NCI-H510A treated with DMSO at 0.1 percent for 48 hours (cell line): ENCODE measurements at regions not wholly inside any gene's neighbourhood (a gene's known extent, or its start where the extent isn't known, plus 50 kb on each side); places are given as distances from the start of the nearest gene placed in this dataset.
A peak's percentile ranks its signal among the peaks of the same experiment; 100 is the strongest.
"Not testable (repeated sequence)": the region's sequence is repeated elsewhere in the genome, so short reads cannot be mapped to it uniquely, and the experiment has no call there.

ENCODE experiments used
- DNase-seq: peaks from one replicate; lab custom pipeline; 2025; lab: John Stamatoyannopoulos, UW

GRCh38 chr6:128736780-128737179 is 146.2 kb upstream of the LAMA2 start:
- DNase-seq, result no peak

GRCh38 chr6:128731249-128732165 is 151.4 kb upstream of the LAMA2 start:
- peak; percentile 21 for DNase-seq

GRCh38 chr6:128727500-128727899 is 155.4 kb upstream of the LAMA2 start:
- DNase-seq, result no peak

GRCh38 chr6:128725271-128726233 is 157.4 kb upstream of the LAMA2 start:
- peak; percentile 2 for DNase-seq

GRCh38 chr6:128724738-128725137 is 158.2 kb upstream of the LAMA2 start:
- DNase-seq, result no peak

- DNase-seq, result no peak
These were observed 159.3 kb upstream of the LAMA2 start for GRCh38 chr6:128723667-128724066.

GRCh38 chr6:128720891-128721290 is 162.0 kb upstream of the LAMA2 start:
- no peak for DNase-seq

GRCh38 chr6:128719786-128720185 is 163.2 kb upstream of the LAMA2 start:
- no peak for DNase-seq

GRCh38 chr6:128713461-128713860 is 169.5 kb upstream of the LAMA2 start:
- DNase-seq, result no peak

- DNase-seq, result no peak
These were observed 170.0 kb upstream of the LAMA2 start for GRCh38 chr6:128712898-128713297.

GRCh38 chr6:128711149-128711548 is 171.8 kb upstream of the LAMA2 start:
- no peak for DNase-seq

GRCh38 chr6:128710315-128710714 is 172.6 kb upstream of the LAMA2 start:
- no peak for DNase-seq

- no peak for DNase-seq
These were observed 178.3 kb upstream of the LAMA2 start for GRCh38 chr6:128704601-128705000.

GRCh38 chr6:128703794-128704193 is 179.1 kb upstream of the LAMA2 start:
- not testable (repeated sequence) for DNase-seq

- DNase-seq, result no peak
These were observed 176.6 kb upstream of the PTPRK start for GRCh38 chr6:128696691-128697689.

- no peak for DNase-seq
These were observed 174.1 kb upstream of the PTPRK start for GRCh38 chr6:128694303-128695009.

GRCh38 chr6:128690063-128690462 is 169.7 kb upstream of the PTPRK start:
- no peak for DNase-seq

GRCh38 chr6:128686084-128686483 is 165.7 kb upstream of the PTPRK start:
- no peak for DNase-seq

- no peak for DNase-seq
These were observed 156.1 kb upstream of the PTPRK start for GRCh38 chr6:128676456-128676855.

- no peak for DNase-seq
These were observed 151.6 kb upstream of the PTPRK start for GRCh38 chr6:128672023-128672422.

GRCh38 chr6:128667339-128667858 is 147.0 kb upstream of the PTPRK start:
- DNase-seq, result no peak
